ENCODE measurements at regions not wholly inside any gene's neighbourhood (a gene's known extent, or its start where the extent isn't known, plus 50 kb on each side); places are given as distances from the start of the nearest gene placed in this dataset.
"Not testable (repeated sequence)": the region's sequence is repeated elsewhere in the genome, so short reads cannot be mapped to it uniquely, and the experiment has no call there.

- no peaks in the 10 kb centered on the region for H3K79me2 ChIP-seq (ENCODE audit: control insufficient read depth, insufficient read depth, low read length)
- Mint-ChIP-seq H3K4me1 (no peaks in the 10 kb centered on the region), H3K27ac (no peak overlapping the region), H3K27me3 (no peaks in the 10 kb centered on the region), H3K4me3 (no peak overlapping the region), H3K9me3 (ENCODE audit: insufficient read depth) (peaks cover 8% of the 10 kb centered on the region)
- intact Hi-C loops (cut with micrococcal nuclease): no loop called here
- H3K4me1 ChIP-seq (ENCODE audit: control insufficient read depth in 2 of 2, insufficient read depth in 2 of 2, low read length in 2 of 2): no peaks in the 10 kb centered on the region
- no peak for DNase-seq
- no peaks in the 10 kb centered on the region for H3K27me3 ChIP-seq (replicated peaks in 1 of 4; ENCODE audit: control extremely low read depth in 1 of 4, control insufficient read depth in 3 of 4, insufficient read depth in 4 of 4, low read length in 3 of 4)
- H3K9ac ChIP-seq (ENCODE audit: low read length): no peak overlapping the region
- TF ChIP-seq CTCF (IDR thresholded peaks at IDR 0.05) (no peak), EZH2 (IDR thresholded peaks at IDR 0.05; ENCODE audit: borderline replicate concordance, insufficient read depth, low read depth, low read length, poor library complexity, severe bottlenecking) (no peak)
- CTCF ChIA-PET: no interaction called here
- H3K27ac ChIP-seq (ENCODE audit: low read length in 2 of 2): no peak overlapping the region
- H4K20me1 ChIP-seq (ENCODE audit: control insufficient read depth, insufficient read depth, low read length, poor library complexity, severe bottlenecking): no peaks in the 10 kb centered on the region
- ATAC-seq (ENCODE audit: low read depth): no peak
- no peaks in the 10 kb centered on the region for H3K36me3 ChIP-seq (replicated peaks in 1 of 2; ENCODE audit: control extremely low read depth in 1 of 2, control insufficient read depth in 1 of 2, extremely low read depth in 1 of 2, insufficient read depth in 2 of 2, low read length in 1 of 2)
- H3K4me2 ChIP-seq (replicated peaks; ENCODE audit: low read depth, low read length, poor library complexity, severe bottlenecking): no peak overlapping the region
- no peak overlapping the region for H3K4me3 ChIP-seq (ENCODE audit: control extremely low read depth in 1 of 5, extremely low read depth in 1 of 5, insufficient read depth in 1 of 5, low read depth in 2 of 5, low read length in 4 of 5)
- WGBS (ENCODE audit: insufficient coverage): no CpG with 5 or more reads among the region's 3 CpGs
- peaks cover 0 to 8% (median 2%) of the 10 kb centered on the region in 3 donors for H3K9me3 ChIP-seq (ENCODE audit: control extremely low read depth in 1 of 3, control insufficient read depth in 2 of 3, insufficient read depth in 1 of 3, low read length in 2 of 3)
- POLR2A ChIA-PET: no interaction called here
- no peak overlapping the region for H2AFZ ChIP-seq (ENCODE audit: insufficient read depth, low read depth, low read length, poor library complexity, severe bottlenecking)
Measured at GRCh38 chr12:58703866-58704265, 216.4 kb downstream of the LRIG3 start.

DNA sequence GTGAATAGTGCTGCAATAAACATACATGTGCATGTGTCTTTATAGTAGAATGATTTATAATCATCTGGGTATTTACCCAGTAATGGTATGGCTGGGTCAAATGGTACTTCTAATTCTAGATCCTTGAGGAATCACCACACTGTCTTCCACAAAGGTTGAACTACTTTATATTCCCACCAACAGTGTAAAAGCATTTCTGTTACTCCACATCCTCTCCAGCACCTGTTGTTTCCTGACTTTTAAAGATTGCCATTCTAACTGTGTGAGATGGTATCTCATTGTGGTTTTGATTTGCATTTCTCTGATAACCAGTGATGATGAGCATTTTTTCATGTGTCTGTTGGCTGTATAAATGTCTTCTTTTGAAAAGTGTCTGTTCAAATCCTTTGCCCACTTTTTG lies 215.5 kb downstream of the LRIG3 start:
- H3K27ac ChIP-seq (ENCODE audit: low read length in 2 of 2); H3K27ac Mint-ChIP-seq; H3K4me1 Mint-ChIP-seq; H2AFZ ChIP-seq (ENCODE audit: insufficient read depth, low read depth, low read length, poor library complexity, severe bottlenecking); H3K4me1 ChIP-seq (ENCODE audit: control insufficient read depth in 2 of 2, insufficient read depth in 2 of 2, low read length in 2 of 2); H3K9ac ChIP-seq (ENCODE audit: low read length); CTCF ChIA-PET; H3K4me3 Mint-ChIP-seq; intact Hi-C loops (cut with micrococcal nuclease); H4K20me1 ChIP-seq (ENCODE audit: control insufficient read depth, insufficient read depth, low read length, poor library complexity, severe bottlenecking); H3K36me3 ChIP-seq (replicated peaks in 1 of 2; ENCODE audit: control extremely low read depth in 1 of 2, control insufficient read depth in 1 of 2, extremely low read depth in 1 of 2, insufficient read depth in 2 of 2, low read length in 1 of 2); DNase-seq; H3K4me3 ChIP-seq (ENCODE audit: control extremely low read depth in 1 of 5, extremely low read depth in 1 of 5, insufficient read depth in 1 of 5, low read depth in 2 of 5, low read length in 4 of 5); ATAC-seq (ENCODE audit: low read depth); H3K27me3 ChIP-seq (replicated peaks in 1 of 4; ENCODE audit: control extremely low read depth in 1 of 4, control insufficient read depth in 3 of 4, insufficient read depth in 4 of 4, low read length in 3 of 4); H3K27me3 Mint-ChIP-seq; H3K4me2 ChIP-seq (replicated peaks; ENCODE audit: low read depth, low read length, poor library complexity, severe bottlenecking); POLR2A ChIA-PET; H3K79me2 ChIP-seq (ENCODE audit: control insufficient read depth, insufficient read depth, low read length): not testable (repeated sequence)
- peaks cover 0 to 10% (median 2%) of the 10 kb centered on the region in 3 donors for H3K9me3 ChIP-seq (ENCODE audit: control extremely low read depth in 1 of 3, control insufficient read depth in 2 of 3, insufficient read depth in 1 of 3, low read length in 2 of 3)
- peaks cover 10% of the 10 kb centered on the region for H3K9me3 Mint-ChIP-seq (ENCODE audit: insufficient read depth)

All from B cell (primary cell).